Right lobe of liver (tissue), 6 donors: ENCODE measurements at regions not wholly inside any gene's neighbourhood (a gene's known extent, or its start where the extent isn't known, plus 50 kb on each side); places are given as distances from the start of the nearest gene placed in this dataset.

ENCODE experiments used
- ATAC-seq, 4 donors: fragments of 200-7000 bp; cut with Tn5 transposase; one replicate each; pipeline ENCODE4 v1.9.1; 2020; ENCODE audit warnings: mild to moderate bottlenecking in 4 of 4, moderate library complexity in 4 of 4
- DNase-seq, 3 donors: peaks; one replicate each; pipeline ENCODE4 v3.0.0-alpha.2; 2020
- H3K27ac ChIP-seq, 3 donors: fragments of 200-600 bp; one replicate each; pipeline ENCODE4 v1.8.0; 2022
- H3K27me3 ChIP-seq, 2 donors: fragments of 200-600 bp; one replicate each; pipeline ENCODE4 v1.8.0; 2022
- H3K36me3 ChIP-seq, 4 donors: fragments of 200-600 bp; sonication (generic) in 1 of 4; one replicate each; pipeline versions ENCODE4 v1.5.1 to v1.8.0; 2017 to 2022; ENCODE audit warnings: control low read depth in 1 of 4
- H3K4me1 ChIP-seq, 4 donors: fragments of 200-600 bp; sonication (generic) in 1 of 4; one replicate each; pipeline versions ENCODE4 v1.5.1 to v1.8.0; 2017 to 2022; ENCODE audit warnings: control low read depth in 1 of 4
- H3K4me3 ChIP-seq, 3 donors: fragments of 200-600 bp; one replicate each; pipeline ENCODE4 v1.8.0; 2022
- H3K9me3 ChIP-seq, 4 donors: fragments of 200-600 bp; sonication (generic) in 1 of 4; one replicate each; pipeline versions ENCODE4 v1.5.1 to v1.8.0; 2017 to 2022; ENCODE audit warnings: control low read depth in 1 of 4
- POLR2A ChIP-seq: fragments of 450-650 bp; IDR thresholded peaks from one replicate; pipeline ENCODE4 v1.6.1; 2017; ENCODE audit warnings: antibody characterized with exemption, mild to moderate bottlenecking
- WGBS: methylation state at CpG from one replicate; pipeline ENCODE4 v1.1.6; 2018; ENCODE audit warnings: low coverage, low lambda C conversion rate; ENCODE audit not compliant: insufficient coverage; ENCODE audit errors: missing lambda C conversion rate; 5-methylcytosine and 5-hydroxymethylcytosine counted together
- intact Hi-C, 2 donors: fragments of 100-400 bp; cut with DNase I; formaldehyde crosslinking; loops; one replicate each; pipeline versions ENCODE4 v1.11.2 to v1.14.1; 2022
- TF ChIP-seq, protein P1 (sequence below), 4 donors: fragments of 200-600 bp in 3 of 4; fragments of 450-650 bp in 1 of 4; IDR thresholded peaks; one replicate each; pipeline versions ENCODE4 v1.5.1 to v1.8.0; 2016 to 2022; ENCODE audit warnings: antibody characterized with exemption in 4 of 4, mild to moderate bottlenecking in 2 of 4
- donor health status: DM: no; HTN: yes; CAD: no.
- donor health status: DM: no; HTN: no; CAD: no.
- donor health status: DM: no; HTN: no; CAD: no.
- donor health status: DM: no; HTN: yes; CAD: no.
- donor health status: DM: no; HTN: yes; CAD: no.

DNA sequence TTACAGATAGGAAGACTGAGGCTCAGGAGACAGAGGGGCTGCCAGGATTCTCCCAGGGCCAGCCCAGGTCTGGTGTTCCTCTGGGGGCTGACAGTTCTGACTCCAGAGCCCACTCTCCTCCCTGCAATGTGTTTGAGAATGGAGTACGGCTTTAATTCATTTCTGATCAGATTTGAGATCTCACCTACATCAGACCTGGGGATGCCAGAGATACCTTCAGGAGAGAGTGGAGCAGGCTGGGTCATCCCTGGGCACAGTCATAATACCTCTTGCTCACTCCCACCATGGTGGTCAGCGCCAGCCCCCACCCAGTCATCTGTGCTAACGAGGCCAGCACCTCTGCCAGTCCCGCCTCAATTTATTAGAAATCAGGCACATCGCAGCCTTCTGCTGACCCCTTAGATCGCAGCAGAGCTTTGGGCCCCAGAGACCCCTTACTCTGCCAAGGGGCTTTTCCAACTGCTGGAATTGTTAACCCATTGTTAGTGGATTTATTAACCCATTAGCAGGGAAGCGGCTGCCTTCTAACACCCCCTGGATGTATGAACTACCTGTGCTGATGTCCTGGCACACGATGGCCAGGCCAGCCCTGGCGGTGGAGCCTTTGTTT is 352.1 kb downstream of the MATN1 start:
- Histone ChIP-seq H3K27me3 (no peaks in the 10 kb centered on the region), H3K27ac (no peak overlapping the region), H3K9me3 (no peaks in the 10 kb centered on the region), H3K4me1 (no peaks in the 10 kb centered on the region), H3K36me3 (no peaks in the 10 kb centered on the region), H3K4me3 (no peak overlapping the region)
- TF ChIP-seq, protein P1, sequence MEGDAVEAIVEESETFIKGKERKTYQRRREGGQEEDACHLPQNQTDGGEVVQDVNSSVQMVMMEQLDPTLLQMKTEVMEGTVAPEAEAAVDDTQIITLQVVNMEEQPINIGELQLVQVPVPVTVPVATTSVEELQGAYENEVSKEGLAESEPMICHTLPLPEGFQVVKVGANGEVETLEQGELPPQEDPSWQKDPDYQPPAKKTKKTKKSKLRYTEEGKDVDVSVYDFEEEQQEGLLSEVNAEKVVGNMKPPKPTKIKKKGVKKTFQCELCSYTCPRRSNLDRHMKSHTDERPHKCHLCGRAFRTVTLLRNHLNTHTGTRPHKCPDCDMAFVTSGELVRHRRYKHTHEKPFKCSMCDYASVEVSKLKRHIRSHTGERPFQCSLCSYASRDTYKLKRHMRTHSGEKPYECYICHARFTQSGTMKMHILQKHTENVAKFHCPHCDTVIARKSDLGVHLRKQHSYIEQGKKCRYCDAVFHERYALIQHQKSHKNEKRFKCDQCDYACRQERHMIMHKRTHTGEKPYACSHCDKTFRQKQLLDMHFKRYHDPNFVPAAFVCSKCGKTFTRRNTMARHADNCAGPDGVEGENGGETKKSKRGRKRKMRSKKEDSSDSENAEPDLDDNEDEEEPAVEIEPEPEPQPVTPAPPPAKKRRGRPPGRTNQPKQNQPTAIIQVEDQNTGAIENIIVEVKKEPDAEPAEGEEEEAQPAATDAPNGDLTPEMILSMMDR (IDR thresholded peaks at IDR 0.05), result no peak
- TF ChIP-seq POLR2A, result no peak
- 60% methylated on average over 1 of the region's 9 CpGs for WGBS
- intact Hi-C loops, result no loop called here
- no peak for DNase-seq
- no peak for ATAC-seq

- Histone ChIP-seq H3K27me3 (no peaks in the 10 kb centered on the region), H3K9me3 (no peaks in the 10 kb centered on the region), H3K4me3 (no peak overlapping the region), H3K27ac (no peak overlapping the region), H3K36me3 (no peaks in the 10 kb centered on the region), H3K4me1 (no peaks in the 10 kb centered on the region)
- intact Hi-C loops, result no loop called here
- TF ChIP-seq, protein P1 (IDR thresholded peaks at IDR 0.05), result no peak
- no peak for TF ChIP-seq POLR2A
- DNase-seq (no peak), ATAC-seq (no peak)
- 58% methylated on average over 6 of the region's 6 CpGs for WGBS
Measured at GRCh38 chr1:30368651-30369240, 354.6 kb downstream of the MATN1 start.

GRCh38 chr1:30366911-30367310 is 356.5 kb downstream of the MATN1 start:
- H3K4me3 ChIP-seq, result no peak overlapping the region
- ATAC-seq, result no peak
- 39% methylated on average over 5 of the region's 5 CpGs for WGBS
- no peak overlapping the region for H3K27ac ChIP-seq
- H3K27me3 ChIP-seq, result no peaks in the 10 kb centered on the region
- TF ChIP-seq POLR2A, result no peak
- TF ChIP-seq, protein P1 (IDR thresholded peaks at IDR 0.05), result no peak
- no peaks in the 10 kb centered on the region for H3K36me3 ChIP-seq
- H3K4me1 ChIP-seq, result no peaks in the 10 kb centered on the region
- H3K9me3 ChIP-seq, result no peaks in the 10 kb centered on the region
- DNase-seq, result no peak
- intact Hi-C loops, result no loop called here

- Histone ChIP-seq H3K4me1 (no peaks in the 10 kb centered on the region), H3K27ac (no peak overlapping the region), H3K9me3 (no peaks in the 10 kb centered on the region), H3K4me3 (no peak overlapping the region), H3K36me3 (no peaks in the 10 kb centered on the region), H3K27me3 (no peaks in the 10 kb centered on the region)
- no peak for TF ChIP-seq POLR2A
- TF ChIP-seq, protein P1 (IDR thresholded peaks at IDR 0.05), result no peak
- DNase-seq (no peak), ATAC-seq (no peak)
- intact Hi-C loops, result no loop called here
- 76% methylated on average over 4 of the region's 4 CpGs for WGBS
Measured at GRCh38 chr1:30366199-30366598, 357.2 kb downstream of the MATN1 start.
